ENCODE measurements at regions not wholly inside any gene's neighbourhood (a gene's known extent, or its start where the extent isn't known, plus 50 kb on each side); places are given as distances from the start of the nearest gene placed in this dataset.
"Not testable (repeated sequence)": the region's sequence is repeated elsewhere in the genome, so short reads cannot be mapped to it uniquely, and the experiment has no call there.

GRCh38 chr16:65842067-65842466 is 524.4 kb upstream of the CDH5 start:
- DNase-seq (ENCODE audit: low read depth) = no peak

GRCh38 chr16:65838001-65838400 is 528.5 kb upstream of the CDH5 start:
- no peak for DNase-seq (ENCODE audit: low read depth)

GRCh38 chr16:65837464-65837863 is 529.0 kb upstream of the CDH5 start:
- no peak for DNase-seq (ENCODE audit: low read depth)

DNA sequence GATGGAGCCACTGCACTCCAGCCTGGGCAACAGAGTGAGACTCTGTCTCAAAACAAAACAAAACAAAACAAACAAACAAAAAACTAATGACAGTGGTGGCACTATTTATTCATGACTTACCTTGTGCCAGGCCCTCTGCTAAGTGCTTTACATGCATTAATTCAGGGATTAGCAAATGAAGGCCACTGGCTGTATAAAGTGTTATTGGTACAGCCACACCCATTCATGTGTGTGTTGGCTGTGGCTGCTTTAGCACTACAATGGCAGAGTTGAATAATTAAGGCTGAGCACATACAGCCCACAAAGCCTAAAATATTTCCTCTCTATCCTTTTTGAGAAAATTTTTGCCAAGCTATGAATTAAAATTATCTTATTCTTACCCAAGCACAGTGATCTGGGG is 531.8 kb upstream of the CDH5 start:
- no peak for DNase-seq (ENCODE audit: low read depth)

DNA sequence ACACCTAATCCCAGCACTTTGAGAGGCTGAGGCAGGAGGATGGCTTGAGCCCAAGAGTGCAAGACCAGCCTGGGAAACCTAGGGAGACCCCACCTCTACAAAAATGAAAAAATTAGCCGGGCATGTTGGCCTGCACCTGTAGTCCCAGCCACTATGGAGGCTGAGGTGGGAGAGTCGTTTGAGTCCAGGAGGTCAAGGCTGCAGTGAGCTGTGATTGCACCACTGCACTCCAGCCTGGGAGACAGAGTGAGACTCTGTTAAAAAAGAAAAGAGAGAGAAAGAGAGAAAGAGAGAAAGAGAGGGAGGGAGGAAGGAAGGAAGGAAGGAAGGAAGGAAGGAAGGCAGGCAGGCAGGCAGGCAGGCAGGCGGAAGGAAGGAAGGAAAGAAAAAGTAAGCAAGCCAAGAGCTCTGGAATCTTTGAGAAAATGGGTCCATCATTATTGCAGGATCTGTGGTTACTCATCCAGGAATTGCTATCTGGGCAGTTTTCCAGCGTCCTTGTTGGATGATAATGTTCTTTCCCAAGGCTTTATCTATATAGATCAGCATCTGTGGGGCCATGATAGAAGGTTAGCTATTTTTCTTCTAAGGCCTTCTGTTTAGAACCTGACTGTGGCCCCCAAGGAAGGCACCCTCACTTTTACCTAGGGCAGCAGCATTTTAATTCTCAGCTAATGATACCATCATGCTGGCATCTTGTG is 533.2 kb upstream of the CDH5 start:
- DNase-seq (ENCODE audit: low read depth) = peak; percentile 21

DNA sequence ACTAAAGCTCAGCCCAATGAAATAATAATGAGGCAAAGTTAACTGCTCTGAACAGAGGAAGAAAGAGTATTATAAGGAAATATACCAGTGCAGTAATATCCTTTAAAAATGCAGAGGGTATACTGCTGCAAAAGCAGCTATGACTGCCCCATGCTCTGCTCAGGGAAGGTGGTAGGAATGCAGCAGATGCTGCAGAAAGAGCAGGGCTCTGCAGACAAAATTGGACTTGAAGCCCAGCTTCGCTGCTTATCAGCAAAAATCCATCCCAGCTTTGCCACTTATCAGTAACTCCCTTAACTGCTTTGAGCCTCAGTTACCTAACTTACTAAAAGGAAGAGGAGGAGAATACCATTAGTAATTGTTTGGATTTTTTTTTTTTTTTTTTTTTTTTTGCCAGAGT is 533.8 kb upstream of the CDH5 start:
- DNase-seq (ENCODE audit: low read depth) = no peak

- no peak for DNase-seq (ENCODE audit: low read depth)
Measured at GRCh38 chr16:65831903-65832666, 534.4 kb upstream of the CDH5 start.

GRCh38 chr16:65829076-65829475 is 537.4 kb upstream of the CDH5 start:
- DNase-seq (ENCODE audit: low read depth) = no peak

GRCh38 chr16:65828296-65828695 is 538.2 kb upstream of the CDH5 start:
- no peak for DNase-seq (ENCODE audit: low read depth)

- DNase-seq (ENCODE audit: low read depth) = no peak
Measured at GRCh38 chr16:65827231-65827630, 539.3 kb upstream of the CDH5 start.

DNA sequence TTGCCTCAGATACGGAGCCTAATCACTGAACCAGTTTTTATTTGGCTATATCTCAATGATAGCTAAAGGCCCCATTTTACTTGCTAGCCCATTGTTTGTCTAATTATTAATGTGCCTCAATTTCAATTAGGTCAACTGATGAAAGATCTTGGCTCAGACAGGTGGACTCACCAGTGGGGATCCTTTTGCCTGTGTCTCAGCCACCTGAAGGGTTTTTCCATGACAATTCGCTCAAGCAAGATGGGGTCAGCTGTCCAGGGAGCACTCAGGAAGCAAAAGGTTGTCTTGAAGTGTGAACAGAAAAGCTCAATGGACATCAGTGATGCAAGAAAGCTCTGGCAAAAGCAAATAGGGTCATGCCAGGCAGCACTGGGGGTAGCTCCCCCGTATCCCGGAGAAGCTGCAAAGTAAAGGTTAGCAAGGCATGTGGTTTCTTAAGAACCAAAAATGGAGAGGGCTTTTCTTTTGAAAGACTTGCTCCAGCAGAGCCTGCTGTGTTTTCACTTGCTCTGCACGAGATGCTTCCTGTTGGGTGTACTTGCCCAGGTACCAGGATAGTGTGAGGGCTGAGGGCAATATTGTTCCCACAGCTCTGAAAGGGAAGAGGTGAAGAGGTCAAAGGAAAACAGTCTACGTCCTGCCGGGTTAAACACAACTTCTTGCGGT is 541.2 kb upstream of the CDH5 start:
- DNase-seq (ENCODE audit: low read depth) = no peak

DNA sequence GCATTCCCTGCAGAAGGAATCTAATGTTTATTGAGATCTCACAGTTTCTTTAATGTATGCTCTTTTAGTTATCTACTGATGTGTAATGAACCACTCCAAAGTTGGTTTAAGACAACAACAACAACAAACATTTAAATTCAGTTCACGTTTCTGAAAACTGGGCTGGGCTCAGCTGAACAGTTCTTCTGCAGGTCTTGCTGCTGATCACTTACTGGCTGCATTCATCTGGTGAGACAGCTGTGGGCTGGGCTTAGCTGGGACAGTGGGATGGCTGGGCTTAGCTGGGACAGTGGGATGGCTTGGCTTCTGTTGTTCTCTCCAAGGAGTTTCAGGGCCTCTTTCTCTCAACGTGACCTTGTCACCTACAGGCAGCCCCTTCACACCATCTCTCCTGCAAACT is 544.3 kb upstream of the CDH5 start:
- DNase-seq (ENCODE audit: low read depth) = no peak

GRCh38 chr16:65819136-65819898 is 547.2 kb upstream of the CDH5 start:
- no peak for DNase-seq (ENCODE audit: low read depth)

DNA sequence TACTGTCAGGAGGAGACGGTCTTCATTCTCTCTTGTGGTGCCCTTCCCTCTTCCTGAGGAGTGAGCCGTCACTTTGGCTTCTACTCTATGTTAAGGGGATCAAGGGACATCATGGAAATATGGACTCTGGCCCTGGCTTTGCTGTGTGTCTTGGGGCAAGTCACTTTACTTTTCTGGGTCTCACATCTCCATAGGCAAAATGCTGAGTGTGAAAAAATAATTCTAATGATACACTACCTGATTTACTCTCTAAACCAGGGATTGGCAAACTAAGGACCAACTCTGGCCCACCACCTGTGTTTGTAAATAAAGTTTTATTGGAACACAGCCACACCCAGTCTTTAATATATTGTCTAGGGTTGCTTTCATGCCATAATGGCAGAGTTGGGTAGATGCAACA is 548.7 kb upstream of the CDH5 start:
- DNase-seq (ENCODE audit: low read depth) = no peak

DNA sequence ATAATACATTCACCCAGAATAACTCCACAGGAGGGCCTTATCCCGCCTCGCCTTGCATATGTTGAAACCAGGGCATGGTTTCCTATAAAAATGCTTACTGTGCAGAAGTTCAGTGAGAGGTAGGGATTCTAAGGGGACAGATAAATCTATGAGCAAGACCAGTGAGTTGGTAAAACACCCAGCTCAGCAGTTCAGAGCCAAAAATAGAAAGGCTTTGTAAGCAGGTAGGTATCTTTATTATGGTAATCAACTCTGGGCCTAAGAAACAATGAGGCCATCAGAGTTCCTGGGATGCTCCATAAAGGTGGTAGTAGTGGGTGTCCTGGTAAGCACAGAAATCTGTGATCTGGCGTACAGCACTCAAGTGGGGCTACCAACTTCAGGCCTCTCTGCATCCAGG is 549.4 kb upstream of the CDH5 start:
- DNase-seq (ENCODE audit: low read depth) = no peak

DNA sequence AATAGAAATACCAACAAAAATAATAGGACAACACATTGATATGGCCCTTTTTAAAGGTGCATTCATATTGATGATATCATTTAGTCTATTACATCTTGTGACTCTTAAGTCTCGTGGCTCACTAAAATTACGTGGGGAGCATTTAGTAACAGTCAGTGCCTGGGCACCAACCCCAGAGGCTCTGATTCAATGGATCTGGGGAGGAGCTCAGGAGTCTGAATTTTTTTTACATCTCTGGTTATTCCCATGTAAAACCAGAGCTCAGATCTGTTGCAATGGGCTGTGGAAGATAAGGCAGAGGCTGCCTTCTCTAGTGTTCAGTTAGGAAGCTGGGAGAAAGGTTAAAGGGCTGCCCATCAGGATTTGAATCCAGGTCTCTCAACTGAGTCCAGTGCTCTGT is 549.9 kb upstream of the CDH5 start:
- DNase-seq (ENCODE audit: low read depth) = no peak

GRCh38 chr16:65815707-65816106 is 550.8 kb upstream of the CDH5 start:
- DNase-seq (ENCODE audit: low read depth) = no peak

- not testable (repeated sequence) for DNase-seq (ENCODE audit: low read depth)
Measured at GRCh38 chr16:65813879-65814278, 552.6 kb upstream of the CDH5 start.

- no peak for DNase-seq (ENCODE audit: low read depth)
Measured at GRCh38 chr16:65809627-65810026, 556.9 kb upstream of the CDH5 start.

DNA sequence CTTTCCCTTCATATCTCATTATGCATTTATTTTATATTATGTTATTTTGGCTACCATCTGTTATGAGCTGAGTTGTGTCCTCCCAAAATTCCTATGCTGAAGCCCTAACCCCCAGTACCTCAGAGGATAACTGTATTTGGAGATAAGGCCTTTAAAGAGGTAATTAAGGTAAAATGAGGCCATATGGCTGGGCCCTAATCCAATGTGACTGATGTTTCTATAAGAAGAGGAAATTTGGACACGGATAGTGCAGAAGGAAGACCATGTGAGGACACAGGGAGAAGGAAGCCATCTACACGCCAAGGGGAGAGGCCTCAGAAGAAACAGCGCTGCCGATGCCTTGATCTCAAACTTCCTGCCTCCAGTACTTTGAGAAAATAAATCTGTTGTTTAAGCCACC is 557.7 kb upstream of the CDH5 start:
- no peak for DNase-seq (ENCODE audit: low read depth)

DNA sequence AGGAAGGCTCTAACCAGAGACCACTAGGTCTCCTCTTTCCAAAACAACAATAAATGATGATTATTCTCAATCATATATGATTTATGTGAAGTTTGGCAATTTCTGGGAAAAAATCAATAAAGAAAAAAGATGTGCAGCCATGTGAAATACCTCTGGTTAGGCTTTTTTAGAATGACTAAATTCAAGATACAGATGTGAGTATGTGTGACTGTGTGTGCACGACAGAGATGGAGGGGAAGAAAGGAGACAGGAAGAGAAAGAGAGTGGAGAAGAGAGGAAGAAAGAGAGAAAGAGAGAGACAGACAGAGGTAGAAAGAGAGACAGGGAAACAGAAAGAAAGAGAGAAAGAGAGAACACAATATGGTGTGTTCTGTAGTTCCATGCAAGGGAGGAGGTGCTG is 558.6 kb upstream of the CDH5 start:
- DNase-seq (ENCODE audit: low read depth) = no peak

GRCh38 chr16:65805704-65806103 is 560.8 kb upstream of the CDH5 start:
- not testable (repeated sequence) for DNase-seq (ENCODE audit: low read depth)

DNA sequence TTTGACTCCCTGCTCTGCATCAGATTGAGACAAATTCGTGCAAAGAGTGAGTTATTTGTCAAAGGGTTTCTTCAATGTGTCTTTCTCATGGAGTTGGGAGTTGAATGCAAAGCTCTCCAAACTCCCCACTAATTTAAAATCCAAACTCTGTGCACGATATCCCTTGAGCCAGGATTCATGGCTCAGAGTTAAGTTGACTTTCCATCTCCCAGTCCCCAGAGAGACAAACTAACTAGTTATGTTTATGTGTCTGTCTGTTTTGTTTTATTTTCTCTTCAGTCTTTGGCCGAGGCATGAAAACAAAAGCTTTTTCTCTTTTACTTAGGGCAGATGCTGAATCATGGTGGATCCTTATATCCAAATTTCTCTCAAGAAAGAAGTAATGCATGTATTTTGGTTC is 570.0 kb upstream of the CDH5 start:
- DNase-seq (ENCODE audit: low read depth) = no peak

Data from fibroblast of gingiva (primary cell).